ENCODE measurements at regions not wholly inside any gene's neighbourhood (a gene's known extent, or its start where the extent isn't known, plus 50 kb on each side); places are given as distances from the start of the nearest gene placed in this dataset.

DNA sequence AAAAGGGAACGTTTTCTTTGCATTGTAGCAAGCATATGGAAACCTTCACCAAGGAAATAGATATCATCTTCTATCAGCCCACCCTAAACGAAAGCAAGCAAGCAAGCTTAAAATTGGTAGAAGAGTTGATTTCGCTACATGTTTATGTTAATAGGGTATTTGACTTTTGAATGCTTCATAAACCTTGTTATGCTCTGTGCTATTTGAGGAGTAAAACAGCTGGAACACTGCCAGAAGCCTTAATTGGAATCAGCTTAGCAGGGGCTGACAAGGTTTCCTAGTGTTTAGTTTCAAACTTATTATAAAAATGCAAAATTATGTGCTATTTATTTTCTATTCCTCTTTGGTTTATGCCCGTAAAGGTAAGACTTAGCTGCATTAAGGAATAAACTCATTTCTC lies 70.6 kb upstream of the LINC00305 start:
- H3K4me3 ChIP-seq = no peak overlapping the region
- TF ChIP-seq, protein P1, sequence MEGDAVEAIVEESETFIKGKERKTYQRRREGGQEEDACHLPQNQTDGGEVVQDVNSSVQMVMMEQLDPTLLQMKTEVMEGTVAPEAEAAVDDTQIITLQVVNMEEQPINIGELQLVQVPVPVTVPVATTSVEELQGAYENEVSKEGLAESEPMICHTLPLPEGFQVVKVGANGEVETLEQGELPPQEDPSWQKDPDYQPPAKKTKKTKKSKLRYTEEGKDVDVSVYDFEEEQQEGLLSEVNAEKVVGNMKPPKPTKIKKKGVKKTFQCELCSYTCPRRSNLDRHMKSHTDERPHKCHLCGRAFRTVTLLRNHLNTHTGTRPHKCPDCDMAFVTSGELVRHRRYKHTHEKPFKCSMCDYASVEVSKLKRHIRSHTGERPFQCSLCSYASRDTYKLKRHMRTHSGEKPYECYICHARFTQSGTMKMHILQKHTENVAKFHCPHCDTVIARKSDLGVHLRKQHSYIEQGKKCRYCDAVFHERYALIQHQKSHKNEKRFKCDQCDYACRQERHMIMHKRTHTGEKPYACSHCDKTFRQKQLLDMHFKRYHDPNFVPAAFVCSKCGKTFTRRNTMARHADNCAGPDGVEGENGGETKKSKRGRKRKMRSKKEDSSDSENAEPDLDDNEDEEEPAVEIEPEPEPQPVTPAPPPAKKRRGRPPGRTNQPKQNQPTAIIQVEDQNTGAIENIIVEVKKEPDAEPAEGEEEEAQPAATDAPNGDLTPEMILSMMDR (IDR thresholded peaks at IDR 0.05) = no peak
- ATAC-seq = no peak
- no peaks in the 10 kb centered on the region for H3K27me3 ChIP-seq
- no peak for DNase-seq
- no peaks in the 10 kb centered on the region for H3K36me3 ChIP-seq
- peaks cover 0 to 7% (median 0%) of the 10 kb centered on the region in 11 donors for H3K9me3 ChIP-seq
- H3K27ac ChIP-seq = no peak overlapping the region
- intact Hi-C loops (cut with DNase I) = no loop called here
- WGBS, 2 donors = 72 to 74% methylated on average over 4 of the region's 4 CpGs
- no peaks in the 10 kb centered on the region for H3K4me1 ChIP-seq

DNA sequence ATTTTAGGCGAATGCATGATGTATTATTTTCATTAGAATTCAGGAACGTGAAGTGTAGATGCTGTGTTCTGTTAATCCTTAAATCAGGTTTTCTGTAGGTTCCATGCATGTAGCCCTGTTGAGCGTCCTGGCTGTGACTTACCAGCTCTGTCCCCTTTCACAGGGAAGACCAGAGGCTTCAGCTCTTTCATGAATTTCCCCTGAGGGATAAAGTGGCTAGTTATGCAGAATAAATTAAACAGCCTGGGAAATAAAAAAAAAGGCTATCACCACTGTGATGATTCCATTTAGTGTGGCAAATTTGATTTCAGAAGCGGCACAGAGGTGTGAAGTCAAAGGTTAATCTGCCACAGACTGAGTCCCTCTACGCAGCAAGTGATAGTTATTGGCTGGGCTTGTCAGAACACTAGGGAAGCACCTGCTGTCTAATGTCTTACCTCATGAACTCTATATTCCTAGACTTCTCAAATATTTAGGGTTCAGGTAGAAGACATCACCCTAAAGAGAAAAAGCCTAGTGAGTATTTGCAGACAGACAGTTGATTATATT lies 61.6 kb upstream of the LINC00305 start:
- DNase-seq (no peak), ATAC-seq (no peak)
- H3K36me3 ChIP-seq = no peaks in the 10 kb centered on the region
- 74 to 79% methylated on average over 5 of the region's 5 CpGs for WGBS, 2 donors
- no peaks in the 10 kb centered on the region for H3K4me1 ChIP-seq
- no peak overlapping the region for H3K4me3 ChIP-seq
- no peak overlapping the region for H3K27ac ChIP-seq
- TF ChIP-seq, protein P1 (IDR thresholded peaks at IDR 0.05) = no peak
- intact Hi-C loops (cut with DNase I) = no loop called here
- H3K9me3 ChIP-seq = no peaks in the 10 kb centered on the region
- H3K27me3 ChIP-seq = no peaks in the 10 kb centered on the region

DNA sequence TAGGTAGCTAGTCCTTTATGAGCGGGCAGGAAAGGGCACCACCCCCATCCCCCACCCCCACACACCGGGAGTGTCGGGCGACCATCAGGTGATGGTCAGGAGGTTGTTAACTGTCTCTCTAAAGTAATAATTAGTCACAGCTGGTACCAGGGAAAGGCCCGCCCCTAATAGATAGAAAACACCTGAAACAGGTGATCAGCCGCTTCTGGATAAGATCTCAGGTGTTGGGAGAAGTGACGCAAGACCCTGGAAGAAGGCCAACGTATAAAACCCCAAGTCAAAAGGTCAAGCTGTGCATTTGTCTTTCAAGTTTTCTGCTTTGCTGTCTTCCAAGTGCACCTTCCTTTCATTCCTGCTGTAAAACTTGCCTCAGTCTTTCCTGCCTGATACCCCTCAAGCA lies 59.6 kb upstream of the LINC00305 start:
- TF ChIP-seq, protein P1 (IDR thresholded peaks at IDR 0.05) = no peak
- ATAC-seq (no peak), DNase-seq (no peak)
- no peaks in the 10 kb centered on the region for H3K4me1 ChIP-seq
- no peaks in the 10 kb centered on the region for H3K9me3 ChIP-seq
- 92 to 94% methylated on average over 8 of the region's 8 CpGs for WGBS, 2 donors
- no peaks in the 10 kb centered on the region for H3K27me3 ChIP-seq
- H3K36me3 ChIP-seq = no peaks in the 10 kb centered on the region
- intact Hi-C loops (cut with DNase I) = no loop called here
- no peak overlapping the region for H3K4me3 ChIP-seq
- no peak overlapping the region for H3K27ac ChIP-seq

DNA sequence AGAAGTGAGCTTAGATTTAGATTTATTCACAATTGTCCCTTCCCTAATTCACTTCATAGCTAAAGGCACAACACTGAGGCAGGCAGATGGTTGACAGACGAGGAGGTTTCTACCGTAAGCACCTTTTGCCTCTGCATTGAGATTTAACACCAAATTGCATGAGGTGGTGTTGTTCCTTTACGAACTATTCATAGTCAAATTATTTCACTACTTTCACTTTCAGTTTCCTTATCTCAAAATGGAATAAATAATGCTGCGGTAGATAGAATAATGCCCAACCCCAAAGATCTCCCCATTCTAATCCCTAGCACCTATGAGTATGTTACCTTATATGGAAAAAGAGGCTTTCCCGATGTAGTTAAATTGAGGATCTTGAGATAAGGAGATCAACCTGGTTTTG lies 58.9 kb upstream of the LINC00305 start:
- DNase-seq (no peak), ATAC-seq (no peak)
- intact Hi-C loops (cut with DNase I) = no loop called here

More for the DNA sequence above, 58.9 kb upstream of the LINC00305 start:
- Histone ChIP-seq H3K4me1 (no peaks in the 10 kb centered on the region), H3K9me3 (no peaks in the 10 kb centered on the region), H3K27me3 (no peaks in the 10 kb centered on the region), H3K4me3 (peak overlapping the region in 3 of 10 donors; percentile 4 to 16 (median 6)), H3K27ac (no peak overlapping the region), H3K36me3 (no peaks in the 10 kb centered on the region)
- WGBS, 2 donors = 74 to 85% methylated on average over 5 of the region's 5 CpGs
- TF ChIP-seq, protein P1 (IDR thresholded peaks at IDR 0.05) = no peak

Measured in heart right ventricle (tissue), 16 donors.